K562 (cell line): ENCODE measurements at regions not wholly inside any gene's neighbourhood (a gene's known extent, or its start where the extent isn't known, plus 50 kb on each side); places are given as distances from the start of the nearest gene placed in this dataset.

Source experiments
- CSDE1 ChIP-seq, 2 experiments: fragments of 450-650 bp; IDR thresholded peaks; 2 replicates each; pipeline ENCODE4 v1.6.1; 2016; ENCODE audit warnings: mild to moderate bottlenecking in 1 of 2
- E2F4 ChIP-seq: sonication (generic); formaldehyde crosslinking; IDR thresholded peaks from 2 replicates; pipeline ENCODE4 v1.8.0; 2022; ENCODE audit warnings: mild to moderate bottlenecking, low read depth, missing genetic modification reagents
- GABPB2 ChIP-seq: fragments of 250-450 bp; sonication (Bioruptor Pico); conservative IDR thresholded peaks from 2 replicates; pipeline ENCODE4 v1.5.1; 2021; ENCODE audit warnings: mild to moderate bottlenecking
- GTF2B ChIP-seq: IDR thresholded peaks from 2 replicates; pipeline ENCODE4 v1.6.1; 2011; ENCODE audit not compliant: insufficient read length; ENCODE audit errors: extremely low read depth
- TRIM28 ChIP-seq: fragments of 450-650 bp; IDR thresholded peaks from 2 replicates; pipeline ENCODE4 v1.6.1; 2017
- UBTF ChIP-seq, 2 experiments: IDR thresholded peaks; 2 replicates each; pipeline ENCODE4 v1.6.1; 2012; ENCODE audit warnings: improper control_type of control experiment in 2 of 2, low read depth in 2 of 2, low read length in 2 of 2, borderline replicate concordance in 1 of 2
- ZFP91 ChIP-seq: sonication (generic); formaldehyde crosslinking; IDR thresholded peaks from 2 replicates; pipeline ENCODE4 v1.8.0; 2022; ENCODE audit warnings: mild to moderate bottlenecking, missing genetic modification reagents
- ZNF253 ChIP-seq: fragments of 250-450 bp; sonication (Bioruptor Pico); conservative IDR thresholded peaks from 2 replicates; pipeline ENCODE4 v1.6.1; 2021; ENCODE audit warnings: mild to moderate bottlenecking
- ZNF280A ChIP-seq: fragments of 450-650 bp; IDR thresholded peaks from 2 replicates; pipeline ENCODE4 v1.6.1; 2018; ENCODE audit warnings: mild to moderate bottlenecking, low read depth; ENCODE audit not compliant: partially characterized antibody
- ZNF282 ChIP-seq: sonication (generic); formaldehyde crosslinking; IDR thresholded peaks from 2 replicates; pipeline ENCODE4 v1.8.1; 2023; ENCODE audit warnings: missing genetic modification reagents
- ZNF609 ChIP-seq: sonication (generic); formaldehyde crosslinking; IDR thresholded peaks from 2 replicates; pipeline ENCODE4 v1.8.1; 2023; ENCODE audit warnings: missing genetic modification reagents, mild to moderate bottlenecking, borderline replicate concordance
- ZNF644 ChIP-seq: fragments of 200-800 bp; sonication (Bioruptor generic); IDR thresholded peaks from 2 replicates; pipeline ENCODE4 v1.6.1; 2016; ENCODE audit warnings: low read depth, missing genetic modification characterization, missing compliant biosample characterization
- ZSCAN29 ChIP-seq: fragments of 450-650 bp; IDR thresholded peaks from 2 replicates; pipeline ENCODE4 v1.6.1; 2017

- TF ChIP-seq UBTF (IDR thresholded peaks at IDR 0.05; ENCODE audit: borderline replicate concordance in 1 of 2, low read depth in 2 of 2, low read length in 2 of 2) (0 out of 4 replicates have a peak, but pooled peaks of 1 of the 2 experiments have one; percentile 37), E2F4 (CRISPR knock-in tag) (no peak), TRIM28 (no peak), ZNF280A (no peak), ZNF253 (CRISPR knock-in tag) (no peak), ZFP91 (CRISPR knock-in tag) (no peak), GABPB2 (CRISPR knock-in tag) (no peak), GTF2B (no peak), ZSCAN29 (no peak), CSDE1 (IDR thresholded peaks at IDR 0.05) (no peak), ZNF282 (CRISPR knock-in tag) (no peak), ZNF644 (tag) (no peak), ZNF609 (no peak)
Observed at GRCh38 chr2:64260817-64261216, 116.6 kb upstream of the PELI1 start (continued).
